GM12874 (cell line): ENCODE measurements at regions not wholly inside any gene's neighbourhood (a gene's known extent, or its start where the extent isn't known, plus 50 kb on each side); places are given as distances from the start of the nearest gene placed in this dataset.
A peak's percentile ranks its signal among the peaks of the same experiment; 100 is the strongest.

ENCODE experiments used
- TF ChIP-seq, protein P1 (sequence below): IDR thresholded peaks from 2 replicates; pipeline ENCODE4 v1.5.1; 2011; ENCODE audit warnings: low read depth, mild to moderate bottlenecking, control low read depth, low read length, moderate library complexity; ENCODE audit not compliant: insufficient read depth

DNA sequence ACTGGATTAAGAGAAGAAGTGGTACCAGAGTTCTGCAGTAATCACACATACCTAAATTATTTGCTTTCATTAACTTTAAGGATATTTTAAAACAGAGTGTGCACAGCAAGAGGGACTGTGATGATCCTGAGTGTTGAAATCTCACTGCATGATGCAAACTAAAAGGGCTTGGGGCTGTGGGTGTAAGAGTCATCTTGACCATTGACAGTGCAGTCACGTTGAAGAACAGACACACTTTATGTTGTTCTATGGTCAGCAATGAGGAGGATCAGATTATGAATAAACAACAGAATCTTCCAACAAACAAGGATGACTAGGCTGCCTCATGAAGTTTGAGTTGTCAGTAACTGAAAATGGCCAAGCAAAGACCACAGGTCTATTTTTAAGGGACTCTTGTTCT, 87.2 kb upstream of the GALNT5 start:
- TF ChIP-seq, protein P1, sequence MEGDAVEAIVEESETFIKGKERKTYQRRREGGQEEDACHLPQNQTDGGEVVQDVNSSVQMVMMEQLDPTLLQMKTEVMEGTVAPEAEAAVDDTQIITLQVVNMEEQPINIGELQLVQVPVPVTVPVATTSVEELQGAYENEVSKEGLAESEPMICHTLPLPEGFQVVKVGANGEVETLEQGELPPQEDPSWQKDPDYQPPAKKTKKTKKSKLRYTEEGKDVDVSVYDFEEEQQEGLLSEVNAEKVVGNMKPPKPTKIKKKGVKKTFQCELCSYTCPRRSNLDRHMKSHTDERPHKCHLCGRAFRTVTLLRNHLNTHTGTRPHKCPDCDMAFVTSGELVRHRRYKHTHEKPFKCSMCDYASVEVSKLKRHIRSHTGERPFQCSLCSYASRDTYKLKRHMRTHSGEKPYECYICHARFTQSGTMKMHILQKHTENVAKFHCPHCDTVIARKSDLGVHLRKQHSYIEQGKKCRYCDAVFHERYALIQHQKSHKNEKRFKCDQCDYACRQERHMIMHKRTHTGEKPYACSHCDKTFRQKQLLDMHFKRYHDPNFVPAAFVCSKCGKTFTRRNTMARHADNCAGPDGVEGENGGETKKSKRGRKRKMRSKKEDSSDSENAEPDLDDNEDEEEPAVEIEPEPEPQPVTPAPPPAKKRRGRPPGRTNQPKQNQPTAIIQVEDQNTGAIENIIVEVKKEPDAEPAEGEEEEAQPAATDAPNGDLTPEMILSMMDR = no peak

DNA sequence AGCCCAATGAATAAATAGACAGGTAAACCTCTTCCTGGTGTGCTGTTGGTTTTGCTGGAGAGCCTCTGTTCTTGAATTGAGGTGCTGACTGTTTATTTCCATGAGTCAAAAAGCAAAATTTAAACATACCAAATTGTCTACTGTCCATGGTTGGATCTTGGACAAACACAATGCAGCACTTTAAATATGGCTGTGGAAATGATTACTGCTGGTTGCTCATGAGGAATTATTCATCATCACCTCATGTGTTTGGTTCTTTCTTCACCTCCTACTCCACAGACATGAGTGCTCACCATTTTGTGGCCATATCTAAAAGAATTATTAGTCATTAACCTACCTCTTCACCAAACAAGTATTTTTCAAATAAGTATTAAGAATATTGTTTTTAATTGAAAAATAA, 85.3 kb upstream of the GALNT5 start:
- TF ChIP-seq, protein P1 = no peak

DNA sequence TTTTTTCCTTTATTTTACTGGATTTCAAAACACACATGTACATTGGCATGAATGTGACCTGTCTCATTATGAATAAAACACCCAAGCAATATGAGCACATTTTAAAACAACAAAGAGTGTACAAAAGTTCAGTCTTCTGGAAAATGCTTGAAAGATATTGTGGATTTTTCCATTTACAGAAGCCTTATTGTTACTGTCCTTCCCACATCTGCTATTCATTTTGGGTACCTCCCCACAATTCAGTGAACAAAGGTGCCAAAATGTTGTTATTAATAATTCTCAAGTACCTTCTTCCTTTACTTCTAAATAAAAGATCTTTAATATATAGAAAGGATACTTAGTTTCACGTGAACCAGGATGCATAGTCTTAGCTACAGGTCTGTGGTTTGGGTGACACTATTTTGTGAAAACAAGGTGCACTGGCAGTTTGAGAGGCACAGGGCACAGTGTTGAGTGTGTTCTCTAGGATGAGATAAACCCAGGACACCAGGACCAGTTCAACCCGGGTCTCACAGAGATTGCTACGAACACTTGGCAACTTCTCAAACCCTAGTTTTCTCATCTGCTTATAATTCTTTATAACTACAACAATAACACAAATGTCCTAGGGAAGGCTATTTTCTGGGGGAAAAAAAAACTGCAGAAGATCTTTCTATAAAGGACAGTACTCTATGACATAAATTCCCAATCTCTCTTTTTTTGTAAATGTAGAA, 84.5 kb upstream of the GALNT5 start:
- TF ChIP-seq, protein P1 = no peak

DNA sequence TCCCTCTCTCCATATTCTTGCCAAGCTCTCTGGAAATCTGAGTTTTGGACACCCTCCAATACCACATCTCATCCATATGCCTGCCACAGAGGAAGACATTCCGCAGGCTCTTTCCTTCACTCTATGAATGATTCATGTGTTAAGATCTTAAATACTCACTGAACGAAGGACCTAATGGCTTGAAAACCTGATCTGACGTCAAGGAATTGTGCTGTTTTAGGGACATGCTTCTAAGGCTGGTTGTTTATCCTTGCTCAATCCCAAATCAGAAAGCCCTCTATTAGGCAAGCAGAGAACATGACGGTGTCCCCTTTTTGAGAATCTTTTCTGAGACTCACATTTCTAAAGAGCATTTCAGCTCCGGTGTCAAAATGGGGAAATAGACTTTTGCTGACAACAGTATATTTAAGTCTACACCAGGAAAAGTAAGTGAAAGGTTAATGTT, 83.7 kb upstream of the GALNT5 start:
- TF ChIP-seq, protein P1 = no peak

DNA sequence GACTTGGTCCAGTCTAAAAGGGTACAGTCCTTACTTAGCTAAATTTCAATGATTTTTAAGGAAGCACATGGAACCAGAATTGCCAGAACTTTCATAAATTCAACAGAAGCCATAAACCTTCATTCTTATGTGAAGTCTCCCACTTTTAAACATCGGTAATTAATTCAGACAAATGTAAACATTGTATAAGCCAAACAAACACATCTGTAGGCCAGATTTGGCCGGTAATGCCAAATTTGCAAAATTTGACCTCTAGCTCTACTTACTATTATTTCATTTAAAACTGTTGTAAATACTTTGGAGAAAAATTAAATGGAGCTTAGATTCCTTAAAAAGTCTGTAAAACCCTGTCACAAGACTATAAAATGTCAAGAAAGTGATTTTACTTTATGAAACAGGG, 83.2 kb upstream of the GALNT5 start:
- TF ChIP-seq, protein P1 = no peak

DNA sequence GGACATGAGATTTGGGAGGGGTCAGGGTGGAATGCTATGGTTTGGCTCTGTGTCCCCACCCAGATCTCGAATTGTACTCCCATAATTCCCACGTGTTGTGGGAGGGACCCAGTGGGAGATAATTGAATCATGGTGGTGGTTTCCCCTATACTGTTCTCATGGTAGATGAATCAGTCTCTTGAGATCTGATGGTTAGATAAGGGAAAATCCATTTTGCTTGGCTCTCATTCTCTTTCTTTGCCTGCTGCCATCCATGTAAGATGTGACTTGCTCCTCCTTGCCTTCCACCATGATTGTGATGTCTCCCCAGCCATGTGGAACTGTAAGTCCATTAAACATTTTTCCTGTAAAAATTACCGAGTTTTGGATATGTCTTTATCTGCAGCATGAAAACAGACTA, 80.9 kb upstream of the GALNT5 start:
- TF ChIP-seq, protein P1 = no peak

DNA sequence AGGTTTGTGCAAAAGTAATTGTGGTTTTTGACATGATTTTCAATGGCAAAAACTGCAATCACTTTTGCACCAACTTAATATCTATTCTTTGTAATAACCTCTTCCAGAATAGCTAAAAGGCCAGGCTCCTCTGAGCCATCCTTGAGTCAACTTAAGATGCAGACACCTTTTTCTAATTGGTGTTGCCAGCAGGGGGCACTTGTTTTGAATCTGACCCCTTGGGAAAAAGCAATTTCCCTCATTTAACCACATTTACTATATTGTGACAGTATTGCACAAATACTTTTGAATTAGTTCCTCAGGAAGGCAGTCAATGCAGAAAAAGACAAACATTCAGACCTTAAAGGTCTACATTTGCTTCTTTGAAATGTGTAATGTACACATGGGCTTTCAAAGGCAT, 78.6 kb upstream of the GALNT5 start:
- TF ChIP-seq, protein P1 = peak; percentile 15; the same call in 1 of the 2 replicates
